Liver (tissue), 8 donors: ENCODE measurements at regions not wholly inside any gene's neighbourhood (a gene's known extent, or its start where the extent isn't known, plus 50 kb on each side); places are given as distances from the start of the nearest gene placed in this dataset.
"Not testable (repeated sequence)": the region's sequence is repeated elsewhere in the genome, so short reads cannot be mapped to it uniquely, and the experiment has no call there.

Source experiments
- DNase-seq: peaks from one replicate; pipeline ENCODE4 v3.0.0-alpha.2; 2017; ENCODE audit warnings: low spot score
- H3K27ac ChIP-seq, 2 donors: one replicate each; pipeline ENCODE4 v1.7.0; 2013; ENCODE audit warnings: inconsistent platforms in 2 of 2, low read length in 2 of 2, control low read depth in 1 of 2, low read depth in 1 of 2, mild to moderate bottlenecking in 1 of 2
- H3K27me3 ChIP-seq, 4 donors: one replicate each; pipeline versions ENCODE4 v1.6.1 to v1.7.0; 2013; ENCODE audit warnings: low read length in 3 of 4, inconsistent platforms in 1 of 4, mild to moderate bottlenecking in 1 of 4, moderate library complexity in 1 of 4; ENCODE audit not compliant: control insufficient read depth in 4 of 4, insufficient read depth in 4 of 4
- H3K36me3 ChIP-seq, 4 donors: one replicate each; pipeline versions ENCODE4 v1.6.1 to v1.7.0; 2013; ENCODE audit warnings: low read length in 3 of 4, mild to moderate bottlenecking in 3 of 4, low read depth in 1 of 4, moderate library complexity in 1 of 4; ENCODE audit not compliant: control insufficient read depth in 4 of 4, insufficient read depth in 3 of 4
- H3K4me1 ChIP-seq, 4 donors: one replicate each; pipeline versions ENCODE4 v1.6.1 to v1.7.0; 2013; ENCODE audit warnings: low read length in 3 of 4, mild to moderate bottlenecking in 3 of 4, moderate library complexity in 1 of 4; ENCODE audit not compliant: control insufficient read depth in 4 of 4, insufficient read depth in 4 of 4
- H3K4me3 ChIP-seq, 3 donors: one replicate each; pipeline versions ENCODE4 v1.6.1 to v1.7.0; 2013; ENCODE audit warnings: low read length in 3 of 3, control low read depth in 1 of 3, low read depth in 1 of 3, mild to moderate bottlenecking in 1 of 3
- H3K9ac ChIP-seq, 2 donors: one replicate each; pipeline ENCODE4 v1.7.0; 2013; ENCODE audit warnings: low read length in 2 of 2, mild to moderate bottlenecking in 2 of 2, moderate library complexity in 2 of 2, control low read depth in 1 of 2, low read depth in 1 of 2
- H3K9me3 ChIP-seq, 4 donors: one replicate each; pipeline versions ENCODE4 v1.6.1 to v1.7.0; 2013; ENCODE audit warnings: low read length in 3 of 4; ENCODE audit not compliant: control insufficient read depth in 4 of 4
- EGR1 ChIP-seq, 2 donors: IDR thresholded peaks; 2 replicates each; pipeline ENCODE4 v1.6.1; 2016 to 2018; ENCODE audit warnings: antibody characterized with exemption in 2 of 2, low read depth in 2 of 2
- FOXA1 ChIP-seq: IDR thresholded peaks from 2 replicates; pipeline ENCODE4 v1.6.1; 2016; ENCODE audit warnings: antibody characterized with exemption
- HNF4A ChIP-seq, 2 donors: conservative IDR thresholded peaks; 2 replicates each; pipeline ENCODE4 v1.6.1; 2016; ENCODE audit warnings: antibody characterized with exemption in 2 of 2, mild to moderate bottlenecking in 2 of 2
- HNF4G ChIP-seq: IDR thresholded peaks from 2 replicates; pipeline ENCODE4 v1.6.1; 2016; ENCODE audit warnings: antibody characterized with exemption
- JUND ChIP-seq, 2 donors: IDR thresholded peaks; 2 replicates each; pipeline ENCODE4 v1.6.1; 2016; ENCODE audit warnings: antibody characterized with exemption in 2 of 2
- NR2F2 ChIP-seq: IDR thresholded peaks from 2 replicates; pipeline ENCODE4 v1.6.1; 2016; ENCODE audit warnings: antibody characterized with exemption
- REST ChIP-seq: IDR thresholded peaks from 2 replicates; pipeline ENCODE4 v1.6.1; 2016; ENCODE audit warnings: antibody characterized with exemption, mild to moderate bottlenecking
- RXRA ChIP-seq, 2 donors: IDR thresholded peaks; 2 replicates each; pipeline ENCODE4 v1.6.1; 2017 to 2018; ENCODE audit warnings: antibody characterized with exemption in 2 of 2, mild to moderate bottlenecking in 1 of 2
- TAF1 ChIP-seq: conservative IDR thresholded peaks from 2 replicates; pipeline ENCODE4 v1.6.1; 2016; ENCODE audit warnings: antibody characterized with exemption, mild to moderate bottlenecking
- whole genome bisulfite sequencing: extraction: QIAGEN DNeasy Blood & Tissue Kit; methylation state at CpG from one replicate; pipeline ENCODE4 v1.1.7; 2013; 5-methylcytosine and 5-hydroxymethylcytosine counted together
- TF ChIP-seq, protein P1 (sequence below): fragments of 150-350 bp; IDR thresholded peaks from 2 replicates; pipeline ENCODE4 v1.5.1; 2017; ENCODE audit warnings: improper control_type of control experiment, low read depth, low read length; ENCODE audit not compliant: missing input control
- TF ChIP-seq, protein P2 (sequence below): IDR thresholded peaks from 2 replicates; pipeline ENCODE4 v1.6.1; 2016; ENCODE audit warnings: antibody characterized with exemption
- donor health status: healthy.
- donor health status: healthy.
- donor health status: healthy.
- donor health status: healthy.
- donor health status: healthy.

GRCh38 chr6:164048840-164049516 is 634.5 kb downstream of the QKI start:
- H3K27ac ChIP-seq: no peak overlapping the region
- no peaks in the 10 kb centered on the region for H3K4me1 ChIP-seq
- no peak overlapping the region for H3K4me3 ChIP-seq
- 46% methylated on average over 6 of the region's 6 CpGs for WGBS
- no peaks in the 10 kb centered on the region for H3K36me3 ChIP-seq
- H3K27me3 ChIP-seq: peaks cover 0 to 3% (median 0%) of the 10 kb centered on the region in 4 donors
- no peak for DNase-seq
- TF ChIP-seq TAF1: no peak
- no peak overlapping the region for H3K9ac ChIP-seq
- H3K9me3 ChIP-seq: no peaks in the 10 kb centered on the region

DNA sequence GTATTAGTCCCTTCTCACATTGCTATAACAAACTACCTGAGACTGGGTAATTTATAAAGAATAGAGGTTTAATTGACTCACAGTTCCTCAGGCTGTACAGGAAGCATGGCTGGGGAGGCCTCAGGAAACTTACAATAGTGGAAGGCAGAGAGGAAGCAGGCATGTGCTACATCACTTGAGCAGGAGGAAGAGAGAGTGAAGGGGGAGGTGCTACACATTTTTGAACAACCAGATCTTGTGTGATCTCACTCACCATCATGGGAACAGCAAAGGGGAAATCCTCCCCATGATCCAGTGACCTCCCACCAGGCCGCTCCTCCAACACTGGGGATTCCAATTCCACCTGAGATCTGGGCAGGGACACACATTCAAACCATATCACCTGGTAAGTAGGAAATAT is 630.6 kb downstream of the QKI start:
- WGBS: 95% methylated on average over 1 of the region's 1 CpG
- no peak overlapping the region for H3K9ac ChIP-seq
- peaks cover 0 to 3% (median 0%) of the 10 kb centered on the region in 4 donors for H3K27me3 ChIP-seq
- TF ChIP-seq TAF1 (no peak), HNF4G (no peak), REST (no peak), EGR1 (IDR thresholded peaks at IDR 0.05; ENCODE audit: low read depth in 2 of 2) (no peak), JUND (IDR thresholded peaks at IDR 0.05) (no peak), HNF4A (conservative IDR thresholded peaks at IDR 0.05) (no peak), FOXA1 (no peak), NR2F2 (no peak), RXRA (IDR thresholded peaks at IDR 0.05) (no peak)
- TF ChIP-seq, protein P1, sequence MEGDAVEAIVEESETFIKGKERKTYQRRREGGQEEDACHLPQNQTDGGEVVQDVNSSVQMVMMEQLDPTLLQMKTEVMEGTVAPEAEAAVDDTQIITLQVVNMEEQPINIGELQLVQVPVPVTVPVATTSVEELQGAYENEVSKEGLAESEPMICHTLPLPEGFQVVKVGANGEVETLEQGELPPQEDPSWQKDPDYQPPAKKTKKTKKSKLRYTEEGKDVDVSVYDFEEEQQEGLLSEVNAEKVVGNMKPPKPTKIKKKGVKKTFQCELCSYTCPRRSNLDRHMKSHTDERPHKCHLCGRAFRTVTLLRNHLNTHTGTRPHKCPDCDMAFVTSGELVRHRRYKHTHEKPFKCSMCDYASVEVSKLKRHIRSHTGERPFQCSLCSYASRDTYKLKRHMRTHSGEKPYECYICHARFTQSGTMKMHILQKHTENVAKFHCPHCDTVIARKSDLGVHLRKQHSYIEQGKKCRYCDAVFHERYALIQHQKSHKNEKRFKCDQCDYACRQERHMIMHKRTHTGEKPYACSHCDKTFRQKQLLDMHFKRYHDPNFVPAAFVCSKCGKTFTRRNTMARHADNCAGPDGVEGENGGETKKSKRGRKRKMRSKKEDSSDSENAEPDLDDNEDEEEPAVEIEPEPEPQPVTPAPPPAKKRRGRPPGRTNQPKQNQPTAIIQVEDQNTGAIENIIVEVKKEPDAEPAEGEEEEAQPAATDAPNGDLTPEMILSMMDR: no peak
- TF ChIP-seq, protein P2, sequence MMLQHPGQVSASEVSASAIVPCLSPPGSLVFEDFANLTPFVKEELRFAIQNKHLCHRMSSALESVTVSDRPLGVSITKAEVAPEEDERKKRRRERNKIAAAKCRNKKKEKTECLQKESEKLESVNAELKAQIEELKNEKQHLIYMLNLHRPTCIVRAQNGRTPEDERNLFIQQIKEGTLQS: no peak
- no peaks in the 10 kb centered on the region for H3K36me3 ChIP-seq
- no peaks in the 10 kb centered on the region for H3K4me1 ChIP-seq
- no peak for DNase-seq
- no peaks in the 10 kb centered on the region for H3K9me3 ChIP-seq
- no peak overlapping the region for H3K27ac ChIP-seq
- no peak overlapping the region for H3K4me3 ChIP-seq

DNA sequence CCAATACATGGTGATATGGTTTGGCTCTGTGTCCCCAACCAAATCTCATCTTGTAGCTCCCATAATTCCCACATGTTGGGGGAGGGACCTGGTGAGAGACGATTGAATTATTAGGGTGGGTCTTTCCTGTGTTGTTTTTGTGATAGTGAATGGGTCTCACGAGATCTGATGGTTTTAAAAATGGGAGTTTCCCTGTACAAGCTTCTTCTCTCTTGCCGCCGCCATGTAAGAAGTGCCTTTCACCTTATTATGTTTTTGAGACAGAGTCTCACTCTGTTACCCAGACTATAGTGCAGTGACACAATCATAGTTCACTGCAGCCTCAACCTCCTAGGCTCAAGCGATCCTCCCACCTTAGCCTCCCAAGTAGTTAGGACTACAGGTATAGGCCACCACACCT is 629.1 kb downstream of the QKI start:
- not testable (repeated sequence) for H3K9ac ChIP-seq, H3K27me3 ChIP-seq, H3K36me3 ChIP-seq, DNase-seq, H3K27ac ChIP-seq, H3K4me3 ChIP-seq, H3K4me1 ChIP-seq, H3K9me3 ChIP-seq
- WGBS: 75% methylated on average over 5 of the region's 5 CpGs
